SK-N-SH treated with all-trans-retinoic acid at 6 μM for 48 hours (cell line): ENCODE measurements at regions not wholly inside any gene's neighbourhood (a gene's known extent, or its start where the extent isn't known, plus 50 kb on each side); places are given as distances from the start of the nearest gene placed in this dataset.
"Not testable (repeated sequence)": the region's sequence is repeated elsewhere in the genome, so short reads cannot be mapped to it uniquely, and the experiment has no call there.

Source experiments
- ATAC-seq: fragments of 200-7000 bp; cut with Tn5 transposase; 3 replicates; pipeline ENCODE4 v1.9.1; 2020; ENCODE audit warnings: mild to moderate bottlenecking, moderate library complexity
- ARNTL ChIP-seq: fragments of 450-650 bp; formaldehyde crosslinking; IDR thresholded peaks from 2 replicates; pipeline ENCODE4 v1.5.0; 2020; ENCODE audit warnings: low read depth, mild to moderate bottlenecking, moderate library complexity, borderline replicate concordance
- CREB5 ChIP-seq: fragments of 250-450 bp; sonication (Bioruptor Pico); IDR thresholded peaks from 2 replicates; pipeline ENCODE4 v1.5.1; 2020; ENCODE audit warnings: low read depth, mild to moderate bottlenecking, moderate library complexity
- CSRNP3 ChIP-seq: fragments of 250-450 bp; sonication (Bioruptor Pico); IDR thresholded peaks from 2 replicates; pipeline ENCODE4 v1.5.1; 2021; ENCODE audit warnings: mild to moderate bottlenecking, moderate library complexity
- ESRRG ChIP-seq: fragments of 250-450 bp; sonication (Bioruptor Pico); IDR thresholded peaks from 2 replicates; pipeline ENCODE4 v1.6.1; 2021; ENCODE audit warnings: mild to moderate bottlenecking
- GLIS3 ChIP-seq: fragments of 250-450 bp; sonication (Bioruptor Pico); IDR thresholded peaks from 2 replicates; pipeline ENCODE4 v1.5.0; 2020; ENCODE audit warnings: mild to moderate bottlenecking, moderate library complexity
- ISL1 ChIP-seq: fragments of 250-450 bp; sonication (Bioruptor Pico); IDR thresholded peaks from 2 replicates; pipeline ENCODE4 v2.1.2; 2022; ENCODE audit warnings: mild to moderate bottlenecking, moderate library complexity
- OSR1 ChIP-seq: fragments of 250-450 bp; sonication (Bioruptor Pico); IDR thresholded peaks from 2 replicates; pipeline ENCODE4 v1.8.0; 2022; ENCODE audit warnings: moderate library complexity, mild to moderate bottlenecking, inconsistent platforms
- PATZ1 ChIP-seq: fragments of 250-450 bp; sonication (Bioruptor Pico); IDR thresholded peaks from 2 replicates; pipeline ENCODE4 v1.8.0; 2020; ENCODE audit warnings: mild to moderate bottlenecking, moderate library complexity, borderline replicate concordance
- PPARA ChIP-seq: fragments of 250-450 bp; sonication (Bioruptor Pico); IDR thresholded peaks from 2 replicates; pipeline ENCODE4 v1.5.0; 2020; ENCODE audit warnings: mild to moderate bottlenecking, borderline replicate concordance
- RARB ChIP-seq: fragments of 250-450 bp; sonication (Bioruptor Pico); IDR thresholded peaks from 2 replicates; pipeline ENCODE4 v1.8.0; 2021; ENCODE audit warnings: mild to moderate bottlenecking, moderate library complexity
- SNAI2 ChIP-seq: fragments of 250-450 bp; sonication (Bioruptor Pico); IDR thresholded peaks from 2 replicates; pipeline ENCODE4 v1.5.0; 2020; ENCODE audit warnings: mild to moderate bottlenecking, moderate library complexity
- TCF4 ChIP-seq: fragments of 250-450 bp; sonication (Bioruptor Pico); IDR thresholded peaks from 2 replicates; pipeline ENCODE4 v1.8.0; 2021; ENCODE audit warnings: mild to moderate bottlenecking, moderate library complexity, borderline replicate concordance
- TOX ChIP-seq: fragments of 250-450 bp; sonication (Bioruptor Pico); IDR thresholded peaks from 2 replicates; pipeline ENCODE4 v1.8.0; 2021; ENCODE audit warnings: mild to moderate bottlenecking, moderate library complexity, borderline replicate concordance
- TSHZ2 ChIP-seq: fragments of 250-450 bp; sonication (Bioruptor Pico); IDR thresholded peaks from 2 replicates; pipeline ENCODE4 v1.5.0; 2020; ENCODE audit warnings: mild to moderate bottlenecking, moderate library complexity
- ZFP3 ChIP-seq: fragments of 250-450 bp; sonication (Bioruptor Pico); IDR thresholded peaks from 2 replicates; pipeline ENCODE4 v1.5.0; 2020; ENCODE audit warnings: mild to moderate bottlenecking, moderate library complexity
- ZFP30 ChIP-seq: fragments of 450-650 bp; formaldehyde crosslinking; IDR thresholded peaks from 2 replicates; pipeline ENCODE4 v1.5.0; 2022; ENCODE audit warnings: mild to moderate bottlenecking, moderate library complexity
- ZNF565 ChIP-seq: fragments of 450-650 bp; formaldehyde crosslinking; conservative IDR thresholded peaks from 2 replicates; pipeline ENCODE4 v1.5.0; 2020; ENCODE audit warnings: low read depth, mild to moderate bottlenecking, moderate library complexity
- ZNF70 ChIP-seq: fragments of 450-650 bp; formaldehyde crosslinking; IDR thresholded peaks from 2 replicates; pipeline ENCODE4 v1.5.0; 2020; ENCODE audit warnings: mild to moderate bottlenecking, moderate library complexity
- ZNF8 ChIP-seq: fragments of 450-650 bp; formaldehyde crosslinking; IDR thresholded peaks from 2 replicates; pipeline ENCODE4 v1.5.0; 2020; ENCODE audit warnings: mild to moderate bottlenecking, moderate library complexity

GRCh38 chr5:116771466-116772151 lies 197.0 kb upstream of the SEMA6A start:
- TF ChIP-seq PATZ1 (CRISPR knock-in tag), result no peak
- TF ChIP-seq TOX (CRISPR knock-in tag), result no peak
- TF ChIP-seq ARNTL (CRISPR knock-in tag), result no peak
- TF ChIP-seq CREB5, result no peak
- TF ChIP-seq OSR1 (CRISPR knock-in tag), result no peak
- no peak for TF ChIP-seq ESRRG
- no peak for TF ChIP-seq CSRNP3 (CRISPR knock-in tag)
- TF ChIP-seq TSHZ2 (CRISPR knock-in tag), result no peak
- no peak for TF ChIP-seq ZNF8 (CRISPR knock-in tag)
- TF ChIP-seq PPARA (CRISPR knock-in tag), result no peak
- TF ChIP-seq TCF4 (CRISPR knock-in tag), result no peak
- no peak for TF ChIP-seq SNAI2 (CRISPR knock-in tag)
- TF ChIP-seq ZNF565, result no peak
- no peak for TF ChIP-seq GLIS3
- no peak for TF ChIP-seq ISL1 (CRISPR knock-in tag)
- no peak for TF ChIP-seq ZFP30 (CRISPR knock-in tag)
- no peak for ATAC-seq

GRCh38 chr5:116769953-116770352 lies 195.3 kb upstream of the SEMA6A start:
- not testable (repeated sequence) for ATAC-seq

- no peak for ATAC-seq
- TF ChIP-seq CREB5 (no peak), ZFP3 (CRISPR knock-in tag) (no peak), CSRNP3 (CRISPR knock-in tag) (no peak)
These were observed 194.8 kb upstream of the SEMA6A start for GRCh38 chr5:116769470-116769869.

- no peak for ATAC-seq
- TF ChIP-seq ZNF70 (CRISPR knock-in tag) (no peak), OSR1 (CRISPR knock-in tag) (no peak), RARB (CRISPR knock-in tag) (no peak), GLIS3 (no peak), ISL1 (CRISPR knock-in tag) (peak; percentile 55), SNAI2 (CRISPR knock-in tag) (no peak), ZNF8 (CRISPR knock-in tag) (no peak), CSRNP3 (CRISPR knock-in tag) (no peak), PPARA (CRISPR knock-in tag) (no peak), ZFP3 (CRISPR knock-in tag) (peak; percentile 61; the same call in 1 of the 2 replicates), PATZ1 (CRISPR knock-in tag) (no peak), ZFP30 (CRISPR knock-in tag) (no peak), TOX (CRISPR knock-in tag) (no peak)
These were observed 191.9 kb upstream of the SEMA6A start for GRCh38 chr5:116766470-116766947.
